Stimulated activated CD4-positive, alpha-beta T cell treated with anti-CD3 and anti-CD28 coated beads, Interleukin-12 subunit alpha, Interleukin-12 subunit beta, amount 100 ng/mL, for 24 hours (primary cell): ENCODE measurements at regions not wholly inside any gene's neighbourhood (a gene's known extent, or its start where the extent isn't known, plus 50 kb on each side); places are given as distances from the start of the nearest gene placed in this dataset.

Experiments used
- DNase-seq, 2 experiments: peaks; one replicate each; pipeline ENCODE4 v3.0.0-alpha.2; 2020; ENCODE audit warnings: low read depth in 2 of 2

DNA sequence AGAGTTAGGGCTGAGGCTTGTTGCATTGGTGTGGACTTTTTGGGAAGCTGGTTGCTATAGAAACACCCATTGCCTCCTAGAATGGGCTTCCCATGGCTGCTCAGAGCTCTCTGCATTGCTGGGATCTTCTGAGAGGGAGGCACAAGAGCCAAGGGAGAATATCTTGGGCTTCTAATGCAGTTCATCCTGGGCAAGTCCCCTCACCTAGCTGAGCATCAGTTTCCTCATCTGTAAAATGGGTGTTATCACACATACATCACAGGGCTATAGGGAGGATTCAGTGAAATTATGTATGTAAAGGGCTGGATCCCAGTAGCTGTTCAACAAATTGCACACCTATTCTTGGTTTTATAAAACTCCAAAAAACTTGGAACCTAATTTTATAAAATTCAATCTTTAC lies 106.1 kb upstream of the ALDH1B1 start:
- no peak for DNase-seq

DNA sequence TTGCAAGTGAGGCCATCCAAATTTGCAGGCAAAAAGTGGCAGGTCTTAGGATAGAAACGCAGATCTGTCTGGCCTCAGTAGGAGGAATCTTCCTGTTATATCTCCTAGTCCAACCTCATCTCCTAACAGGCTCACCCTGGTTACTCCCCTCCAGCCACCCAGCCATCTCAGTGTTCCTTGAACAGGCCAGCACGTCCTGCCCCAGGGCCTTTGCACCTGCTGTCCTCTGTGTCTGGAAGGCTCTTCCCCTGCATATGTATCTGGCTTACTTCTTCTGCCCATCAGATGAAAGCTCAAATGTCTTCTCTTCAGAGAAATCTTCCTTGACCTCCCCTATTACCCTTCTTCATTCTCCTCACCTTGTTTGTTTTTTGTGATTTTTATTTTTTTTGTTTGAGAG lies 107.3 kb upstream of the ALDH1B1 start:
- DNase-seq, result no peak

DNA sequence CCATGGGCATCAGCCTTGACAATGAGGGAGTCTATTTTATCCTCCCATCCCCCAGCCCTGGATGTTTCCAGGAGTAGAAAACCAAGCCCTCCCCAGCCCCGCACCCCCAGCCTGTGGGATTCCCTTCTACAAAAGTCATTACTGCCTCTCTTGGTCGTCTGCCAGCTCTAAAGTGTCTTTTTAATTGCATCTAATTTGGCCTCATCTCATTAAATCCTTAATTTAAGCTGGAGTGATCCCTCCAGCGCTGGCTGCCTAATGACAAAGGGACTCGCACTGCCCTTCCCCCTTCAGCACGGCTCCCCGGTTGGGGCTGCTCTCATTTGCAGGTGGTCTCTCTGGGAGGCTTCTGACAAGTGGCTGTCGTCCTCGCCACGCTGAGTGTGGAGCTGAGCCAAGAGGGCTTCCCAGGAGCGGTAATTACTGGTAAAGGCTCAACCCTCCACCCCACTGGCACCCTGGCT lies 107.9 kb upstream of the ALDH1B1 start:
- DNase-seq, result no peak

DNA sequence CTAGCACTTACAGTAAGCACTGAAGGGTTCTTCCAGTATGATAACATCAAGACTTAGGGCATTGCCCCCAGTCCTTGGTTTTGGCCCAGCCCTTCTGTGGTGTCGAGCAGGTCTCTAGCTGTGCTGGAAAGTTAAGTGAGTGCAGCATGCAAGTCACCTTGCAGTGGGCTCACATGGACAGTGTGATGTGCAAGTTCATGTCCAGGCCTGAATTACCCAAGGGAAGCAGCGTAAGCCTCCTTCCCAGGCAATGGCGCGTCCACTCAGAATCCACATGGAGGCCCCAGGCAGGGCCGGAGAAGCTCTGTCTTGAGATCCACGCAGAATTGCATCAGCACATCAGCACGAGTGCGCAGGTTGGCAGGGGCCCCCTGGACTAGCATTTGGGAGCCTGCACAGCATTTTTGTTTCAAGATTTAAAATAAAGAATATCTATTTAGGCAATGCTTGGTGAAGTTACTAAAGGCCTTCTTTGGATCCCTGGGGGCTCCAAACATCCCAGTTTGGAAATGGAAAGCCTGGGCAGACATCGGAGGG lies 108.4 kb upstream of the ALDH1B1 start:
- DNase-seq, result no peak

DNA sequence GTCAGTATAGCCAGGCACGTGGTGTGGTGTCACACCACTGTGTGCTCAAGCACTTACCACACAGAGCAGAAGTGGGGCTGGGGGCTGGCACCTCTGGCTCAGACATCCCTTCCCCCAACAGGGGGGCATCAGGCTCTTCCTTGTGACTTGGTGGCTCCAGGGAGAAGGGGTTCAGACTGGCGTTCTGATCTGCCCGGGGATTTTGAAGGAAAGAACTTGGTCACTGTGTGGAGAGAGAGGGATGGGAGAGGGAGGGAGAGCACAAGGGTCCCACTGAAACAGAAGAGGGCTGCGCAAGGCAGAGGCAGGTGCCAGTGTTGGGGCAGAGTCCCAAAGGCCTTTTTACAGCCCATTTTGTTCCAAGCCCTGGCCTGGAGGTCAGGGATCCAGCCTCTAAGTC lies 109.7 kb upstream of the ALDH1B1 start:
- DNase-seq, result no peak

DNA sequence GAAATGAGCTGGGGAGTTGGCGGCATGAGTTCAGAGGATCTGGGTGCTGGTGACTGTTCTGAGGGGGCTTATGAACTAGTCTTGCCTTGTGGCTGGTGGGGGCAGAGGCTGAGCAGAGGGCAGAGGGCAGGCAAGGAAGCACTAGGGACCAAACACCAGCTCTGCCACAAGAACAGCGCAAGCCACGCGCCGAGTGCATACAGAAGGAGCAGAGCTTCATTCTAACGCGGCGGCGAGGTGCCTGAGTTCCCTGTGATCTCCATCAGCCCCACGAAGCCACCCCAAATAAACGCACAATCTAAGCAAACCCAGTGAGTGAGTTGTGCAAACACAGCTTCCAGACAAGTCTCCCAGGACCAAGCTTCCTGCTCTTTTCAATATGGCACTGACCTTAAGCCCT lies 110.6 kb upstream of the ALDH1B1 start:
- no peak for DNase-seq

DNA sequence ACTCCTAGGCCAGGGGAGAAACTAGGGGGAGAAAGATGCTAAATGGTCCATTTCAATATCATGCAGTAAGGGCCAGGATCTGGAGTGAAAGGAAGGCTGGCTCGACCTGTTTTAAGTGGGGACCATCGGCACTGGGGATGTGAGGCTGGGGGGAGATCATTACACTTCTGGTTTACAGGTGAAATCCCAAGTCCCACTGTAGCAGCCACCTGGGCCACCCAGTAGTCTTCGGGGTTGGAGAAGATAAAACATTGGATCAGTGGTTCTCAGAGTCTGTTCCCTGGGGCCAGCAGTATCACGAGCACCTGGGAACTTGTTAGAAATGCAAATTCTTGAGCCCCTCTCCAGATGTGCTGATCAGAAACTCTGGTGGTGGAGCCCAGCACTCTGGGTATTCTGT lies 111.3 kb upstream of the ALDH1B1 start:
- no peak for DNase-seq

DNA sequence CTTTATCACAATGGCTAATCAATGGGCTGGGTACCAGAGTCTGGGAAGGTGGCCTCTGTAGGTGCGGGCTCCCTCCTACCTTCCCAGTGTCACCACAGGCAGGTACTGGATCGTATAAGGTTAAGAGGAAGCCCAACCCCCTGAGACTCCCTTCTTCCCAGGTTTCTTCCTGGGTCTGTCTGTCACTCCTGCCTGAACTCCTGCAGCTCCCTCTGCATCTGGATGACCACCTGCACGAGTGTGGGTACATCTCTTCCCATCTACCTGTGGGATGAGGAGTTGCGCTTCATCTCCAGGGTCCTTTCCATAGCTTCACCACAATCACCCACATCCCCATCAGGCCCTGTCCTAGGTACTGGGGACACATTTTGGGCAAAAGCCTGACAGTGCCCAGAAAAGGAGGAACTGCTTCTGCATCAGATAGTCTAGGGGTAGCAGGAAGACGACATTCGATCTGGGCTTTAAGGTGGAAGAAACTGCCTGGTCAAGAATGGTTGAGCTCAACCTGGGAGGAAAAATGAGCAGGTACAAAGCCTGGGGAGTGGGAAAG lies 112.2 kb upstream of the ALDH1B1 start:
- DNase-seq, result no peak

DNA sequence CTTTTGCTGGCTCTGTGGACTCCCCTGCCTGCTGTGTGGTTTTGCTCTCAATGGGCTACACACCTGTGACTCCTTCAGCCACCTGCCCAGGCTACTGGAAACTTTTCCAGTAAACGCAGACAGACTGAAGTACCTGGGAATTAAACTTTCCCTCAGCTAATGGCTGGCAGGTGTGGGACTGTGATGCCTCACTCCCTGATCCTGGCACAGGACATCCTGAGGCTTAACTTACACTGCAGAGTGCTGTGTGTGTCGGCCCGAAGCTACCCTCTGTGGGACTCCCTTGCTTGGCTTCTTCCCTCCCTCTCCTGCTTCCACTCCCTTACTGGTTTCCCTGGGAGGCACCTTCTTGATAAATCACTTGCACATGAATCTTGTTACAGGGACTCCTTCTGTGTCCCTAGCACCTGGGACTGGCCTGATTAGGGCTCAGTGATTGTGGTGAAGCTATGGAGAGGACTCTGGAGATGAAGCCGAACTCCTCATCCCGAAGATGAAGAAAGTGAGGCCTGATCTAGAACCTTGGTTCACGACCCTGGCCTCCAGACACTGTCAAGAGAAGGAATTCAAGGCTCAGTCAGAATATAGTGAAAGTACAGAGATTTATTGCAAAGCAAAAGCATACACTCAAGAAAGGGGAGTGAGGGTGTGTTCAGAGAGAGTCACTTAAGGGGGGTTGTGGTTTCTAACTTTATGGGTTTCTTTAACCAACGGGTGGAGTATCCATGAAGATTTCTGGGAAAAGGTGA lies 113.4 kb upstream of the ALDH1B1 start:
- DNase-seq, result no peak

DNA sequence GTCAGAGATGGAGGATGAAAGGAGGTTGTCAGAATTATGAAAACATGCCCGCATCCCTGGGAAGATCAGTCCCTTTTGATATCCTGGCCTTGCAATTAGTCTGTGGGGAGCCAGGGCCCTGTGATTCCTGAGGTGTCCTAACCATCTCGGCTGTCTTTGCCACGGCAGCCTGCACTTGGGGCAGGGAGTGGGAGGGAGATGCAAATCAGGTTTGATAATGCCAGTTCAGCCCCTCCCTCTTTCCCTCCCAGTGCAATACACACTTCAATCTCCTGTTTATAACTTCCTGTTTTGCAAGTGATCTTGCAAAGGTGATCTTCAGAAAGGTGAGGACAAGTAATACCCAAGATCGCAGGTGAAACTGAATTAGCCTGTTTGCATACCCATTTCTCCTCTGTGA lies 114.0 kb upstream of the ALDH1B1 start:
- DNase-seq, result no peak

DNA sequence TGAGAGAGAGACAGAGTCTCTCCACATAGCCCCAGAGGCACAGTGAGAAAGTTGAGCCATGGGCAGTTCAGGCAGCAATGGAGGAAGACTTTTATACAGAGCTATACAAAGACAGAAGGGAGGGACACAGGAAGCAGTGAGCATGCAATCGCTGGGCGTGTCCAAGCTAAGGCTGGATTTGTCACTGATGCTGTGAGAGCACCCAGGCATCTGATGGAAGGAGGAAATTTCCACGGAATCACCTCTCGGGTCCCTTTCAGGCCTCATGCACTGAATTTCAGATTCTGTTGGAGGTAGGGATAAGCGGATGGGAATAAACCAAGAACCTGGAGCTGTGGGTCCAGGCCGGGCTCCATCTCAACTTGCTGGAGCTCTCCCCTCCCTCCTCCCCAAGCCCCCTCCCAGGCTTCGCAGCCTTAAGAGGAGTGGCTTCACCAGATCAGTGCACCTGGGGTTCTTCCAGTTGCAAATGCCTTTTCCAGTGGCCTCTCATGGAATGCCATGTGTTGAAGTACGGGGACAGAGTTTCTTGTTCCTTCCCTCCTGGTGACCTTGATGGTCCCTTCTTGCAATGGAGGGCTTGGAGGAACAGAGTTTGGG lies 114.8 kb upstream of the ALDH1B1 start:
- no peak for DNase-seq

DNA sequence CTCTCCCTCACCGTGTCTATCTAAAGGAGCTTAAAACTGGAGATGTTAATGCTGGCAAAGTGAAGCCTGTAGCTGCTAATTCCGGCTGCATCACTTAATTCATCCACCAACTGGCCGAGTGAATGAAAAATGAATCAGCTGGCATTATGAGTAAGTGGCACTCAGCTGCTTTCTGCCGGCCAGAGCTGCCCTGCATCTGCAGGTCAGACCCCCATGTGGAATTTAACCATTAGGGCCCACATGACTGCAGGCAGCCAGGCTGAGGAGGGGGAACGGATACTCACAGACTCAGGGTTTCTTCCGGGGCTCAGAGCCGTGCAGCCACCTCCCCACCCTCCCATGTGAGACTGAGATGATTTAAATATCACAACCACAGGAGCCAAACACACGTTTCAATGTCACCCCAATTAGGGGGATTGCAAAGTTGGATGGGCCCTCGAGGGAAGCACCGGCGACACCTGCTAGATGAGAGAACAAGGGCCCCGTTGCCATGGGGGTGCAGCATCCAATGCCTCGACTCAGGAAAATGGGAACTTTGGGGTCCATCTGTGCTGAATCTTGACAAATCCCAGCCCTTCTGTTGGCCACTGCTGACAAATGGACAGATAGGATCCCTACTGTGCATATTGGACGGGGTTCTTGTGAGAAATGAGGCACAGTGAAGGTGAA lies 115.6 kb upstream of the ALDH1B1 start:
- no peak for DNase-seq

DNA sequence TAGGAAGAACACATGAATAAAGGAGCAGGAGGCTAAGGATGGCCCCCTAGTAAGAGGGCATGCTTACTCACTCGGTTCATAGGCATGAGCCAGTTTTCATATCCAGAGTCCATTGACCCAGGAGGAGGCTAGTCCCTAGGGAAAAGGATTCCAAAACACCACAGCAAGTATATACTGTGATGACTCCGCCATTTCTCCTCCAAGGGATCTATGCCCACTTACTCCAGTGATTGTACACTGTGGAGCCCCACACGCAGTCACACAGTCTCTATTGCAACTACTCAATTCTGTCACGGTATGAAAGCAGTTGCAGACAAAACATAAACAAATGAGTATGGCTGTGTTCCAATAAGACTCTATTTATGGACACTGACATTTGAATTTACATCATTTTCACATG lies 117.7 kb upstream of the ALDH1B1 start:
- no peak for DNase-seq

DNA sequence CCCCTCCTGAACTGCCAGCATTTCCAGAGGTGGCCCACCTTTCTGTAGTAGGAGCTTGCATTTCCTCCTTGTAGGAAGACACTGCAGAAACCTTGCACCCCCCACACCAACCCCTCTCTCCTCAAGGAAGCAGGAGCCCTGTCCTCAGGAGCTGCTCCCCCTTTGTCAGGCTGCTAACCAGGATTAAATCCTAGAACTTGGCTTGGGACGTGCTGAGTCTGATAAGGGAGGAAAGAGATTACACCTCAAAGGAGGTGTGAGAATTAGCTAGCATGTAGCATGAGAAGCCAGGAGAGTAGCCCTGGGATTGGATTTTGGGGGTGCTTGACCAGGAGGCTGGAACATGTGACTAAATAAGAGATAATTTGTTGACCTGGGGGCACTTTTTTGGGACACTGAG lies 119.8 kb upstream of the ALDH1B1 start:
- DNase-seq, result no peak

DNA sequence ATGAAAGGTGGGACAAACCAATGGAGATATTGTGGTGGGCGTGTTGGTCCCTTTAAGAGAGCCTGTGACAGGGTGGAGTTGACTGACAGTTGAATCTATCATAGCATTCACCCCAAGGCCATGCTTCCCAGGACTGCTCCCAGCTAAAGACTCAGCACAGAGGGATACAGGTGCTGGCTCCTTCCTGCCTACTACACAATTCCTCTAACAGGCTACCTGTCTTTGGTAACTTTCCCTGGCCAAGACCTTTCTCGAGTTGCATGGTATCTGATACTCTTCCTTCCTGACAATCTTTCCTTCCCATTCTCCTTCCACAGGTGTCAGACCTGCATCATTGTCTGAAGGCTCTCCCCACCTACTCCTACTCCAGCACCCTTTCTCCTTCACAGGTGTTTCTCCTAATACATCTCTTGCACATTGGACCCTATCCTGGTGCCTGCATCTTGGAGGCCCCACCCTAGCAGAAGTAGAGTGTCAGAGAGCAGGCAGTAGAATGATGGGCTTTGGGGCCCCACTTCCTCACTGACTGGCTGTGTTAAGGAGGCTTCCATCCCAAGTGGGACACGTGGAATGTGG lies 120.7 kb upstream of the ALDH1B1 start:
- no peak for DNase-seq

DNA sequence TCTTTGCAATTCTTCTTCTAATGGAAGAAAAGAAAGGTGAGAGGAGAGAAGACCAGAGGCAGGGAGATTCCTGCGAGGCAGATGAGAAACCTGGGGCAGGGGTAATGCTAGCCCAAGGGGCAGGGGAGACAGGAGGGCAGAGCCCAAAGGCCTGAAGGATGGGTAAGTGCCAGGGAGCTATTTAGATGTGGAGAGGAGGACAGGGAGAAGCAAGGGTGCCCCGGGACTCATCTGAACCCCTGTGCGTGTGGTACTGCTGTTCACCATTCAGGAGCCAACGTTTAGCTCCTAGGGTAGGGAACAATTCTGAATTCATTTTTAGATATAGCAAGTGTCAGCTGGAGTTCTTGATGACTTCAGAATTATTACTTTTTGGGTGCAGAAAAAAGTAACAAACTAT lies 122.7 kb upstream of the ALDH1B1 start:
- DNase-seq, result no peak

DNA sequence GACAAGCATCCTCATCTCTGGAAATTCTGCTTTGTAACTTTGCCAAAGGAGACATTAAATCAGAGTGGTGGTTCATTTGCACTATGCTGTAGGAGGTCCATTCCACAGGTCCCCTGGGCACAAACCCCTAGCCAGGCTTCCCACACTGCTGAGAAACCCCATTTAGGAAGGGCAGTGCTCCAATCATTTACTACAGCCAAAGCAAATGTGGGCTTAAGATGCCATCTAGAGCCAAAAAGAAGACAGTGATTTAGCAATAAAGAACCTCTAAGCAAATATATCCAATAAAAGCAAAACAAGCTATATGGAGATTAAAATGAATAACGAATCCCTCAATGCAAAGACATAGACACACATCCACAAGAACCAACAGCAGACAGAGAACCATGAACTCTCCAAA lies 129.0 kb upstream of the ALDH1B1 start:
- DNase-seq, result no peak

DNA sequence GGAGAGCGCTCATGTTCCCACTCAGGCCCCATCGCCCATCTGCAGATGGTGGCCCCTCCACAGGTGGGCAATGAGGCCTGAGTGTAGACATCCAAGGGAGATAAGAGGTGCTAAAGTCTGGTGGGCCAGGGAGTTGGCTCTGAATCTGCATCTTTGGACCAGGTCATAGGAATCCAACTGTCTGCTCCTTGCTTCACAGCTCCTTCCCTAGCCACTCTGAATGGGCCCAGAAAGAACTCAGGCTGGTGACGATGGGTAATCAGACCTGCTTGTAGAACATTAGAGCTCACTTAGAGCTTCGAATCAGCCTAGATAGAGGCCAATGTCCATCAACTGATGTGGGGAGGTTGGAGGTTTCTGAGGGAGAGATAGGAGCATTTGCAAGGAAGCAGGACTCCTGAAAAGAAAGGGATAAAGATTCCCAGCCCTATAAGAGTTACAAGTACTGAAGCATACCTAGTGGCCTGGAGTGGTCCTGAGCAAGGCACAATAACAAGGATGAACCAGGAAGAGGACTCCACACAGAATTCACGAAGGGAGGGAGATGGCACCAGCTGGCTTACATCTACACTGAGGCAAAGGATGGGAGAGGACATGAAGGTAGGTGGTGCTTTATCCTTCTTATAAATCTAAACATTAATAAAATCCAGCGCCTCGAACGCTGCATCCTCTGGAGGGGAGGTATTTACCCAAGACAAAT lies 132.8 kb upstream of the ALDH1B1 start:
- no peak for DNase-seq

DNA sequence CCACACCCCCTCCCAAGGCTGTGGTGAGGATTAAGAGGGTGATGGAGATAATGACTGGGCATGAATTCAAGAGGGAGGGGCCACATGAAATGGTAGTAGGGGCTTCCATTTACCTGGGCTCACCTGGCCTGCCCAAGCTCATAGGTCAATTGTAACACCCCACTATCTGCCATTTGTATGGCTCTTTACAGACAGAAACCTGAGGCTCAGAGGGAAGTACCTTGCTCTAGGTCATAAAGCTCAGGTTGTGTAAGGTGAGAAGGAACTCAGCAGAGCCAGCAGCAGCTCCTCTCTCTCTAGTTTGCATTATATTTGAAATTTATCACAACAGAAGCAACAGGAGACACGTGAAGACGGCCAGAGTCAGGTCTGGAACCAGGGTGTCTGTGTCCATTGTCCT lies 133.4 kb upstream of the ALDH1B1 start:
- no peak for DNase-seq

DNA sequence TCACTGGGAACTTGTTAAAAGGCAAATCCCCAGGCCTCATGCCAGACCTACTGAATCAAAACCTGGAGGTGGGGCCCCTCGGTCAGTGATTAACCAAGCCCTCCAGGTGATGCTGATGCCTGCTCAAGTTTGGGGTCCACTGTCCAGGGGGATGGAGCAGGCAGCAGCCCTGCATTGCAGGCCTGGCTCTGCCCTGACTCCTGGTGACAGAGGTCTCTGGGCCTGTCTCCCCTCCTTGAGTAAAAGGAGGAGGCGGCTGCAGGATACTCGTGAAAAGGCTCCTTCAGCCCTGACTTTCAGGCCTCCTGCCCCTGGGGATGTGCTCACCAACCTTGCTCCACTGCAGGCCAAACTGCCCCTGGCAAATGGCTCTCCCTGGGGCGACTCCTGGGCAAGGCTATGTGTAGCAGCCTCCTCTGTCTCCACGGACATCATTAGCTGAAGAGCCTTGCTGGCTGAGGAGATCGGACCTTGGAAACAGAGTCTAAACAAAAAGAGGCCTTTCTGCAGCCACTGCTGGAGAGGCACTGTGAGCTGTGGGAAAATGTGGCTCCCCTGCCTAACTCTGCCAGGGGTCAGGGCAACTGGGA lies 134.8 kb upstream of the ALDH1B1 start:
- no peak for DNase-seq

DNA sequence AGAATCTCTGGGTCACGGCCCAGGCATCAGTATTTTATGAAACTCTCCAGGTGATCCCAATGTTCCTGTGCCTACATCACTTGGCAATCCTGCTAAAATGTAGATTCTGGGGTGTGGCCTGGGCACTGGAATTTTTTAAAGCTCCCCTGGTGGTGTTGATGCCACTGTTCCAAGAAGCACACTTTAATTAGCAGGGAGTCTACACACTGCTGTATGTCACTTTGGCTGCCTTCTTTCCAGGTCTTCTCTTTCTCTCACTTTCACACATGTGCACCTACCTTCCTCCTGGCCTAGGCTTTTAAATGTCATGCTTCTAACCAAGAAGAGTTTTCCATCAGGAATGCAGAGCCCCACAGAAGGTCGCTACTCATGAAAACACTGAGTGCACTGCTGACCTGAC lies 136.0 kb upstream of the ALDH1B1 start:
- no peak for DNase-seq
